ENCODE measurements at regions not wholly inside any gene's neighbourhood (a gene's known extent, or its start where the extent isn't known, plus 50 kb on each side); places are given as distances from the start of the nearest gene placed in this dataset.

GRCh38 chr11:37995886-37996285, 1397.8 kb upstream of the RAG2 start:
- TF ChIP-seq CTCF (IDR thresholded peaks at IDR 0.05), result no peak
- 65 to 73% (median 66%) methylated on average over 2 of the region's 2 CpGs for WGBS, 3 donors
- H3K36me3 ChIP-seq (ENCODE audit: insufficient read depth in 1 of 2, low read depth in 1 of 2), result no peaks in the 10 kb centered on the region
- H3K27me3 ChIP-seq (ENCODE audit: insufficient read depth in 3 of 3, low read length in 2 of 3), result no peaks in the 10 kb centered on the region
- DNase-seq, result no peak
- ATAC-seq, result no peak
- no peak overlapping the region for H3K27ac ChIP-seq
- no peaks in the 10 kb centered on the region for H3K9me3 ChIP-seq
- no peak overlapping the region for H3K4me3 ChIP-seq
- no peaks in the 10 kb centered on the region for H3K4me1 ChIP-seq
- intact Hi-C loops (cut with DNase I), result no loop called here

- Histone ChIP-seq H3K27ac (no peak overlapping the region), H3K36me3 (ENCODE audit: insufficient read depth in 1 of 2, low read depth in 1 of 2) (no peaks in the 10 kb centered on the region), H3K4me1 (no peaks in the 10 kb centered on the region), H3K9me3 (no peaks in the 10 kb centered on the region), H3K4me3 (no peak overlapping the region), H3K27me3 (ENCODE audit: insufficient read depth in 3 of 3, low read length in 2 of 3) (no peaks in the 10 kb centered on the region)
- TF ChIP-seq CTCF (IDR thresholded peaks at IDR 0.05), result no peak
- intact Hi-C loops (cut with DNase I), result no loop called here
- ATAC-seq (no peak), DNase-seq (no peak)
- 10 to 30% (median 16%) methylated on average over 3 of the region's 3 CpGs for WGBS, 3 donors
Measured at GRCh38 chr11:37988031-37988430, 1390.0 kb upstream of the RAG2 start.

GRCh38 chr11:37984991-37985390, 1387.0 kb upstream of the RAG2 start:
- H3K27me3 ChIP-seq (ENCODE audit: insufficient read depth in 3 of 3, low read length in 2 of 3), result no peaks in the 10 kb centered on the region
- no peak overlapping the region for H3K27ac ChIP-seq
- no peak overlapping the region for H3K4me3 ChIP-seq
- no peaks in the 10 kb centered on the region for H3K9me3 ChIP-seq
- no peak for ATAC-seq
- DNase-seq, result no peak
- no peaks in the 10 kb centered on the region for H3K36me3 ChIP-seq (ENCODE audit: insufficient read depth in 1 of 2, low read depth in 1 of 2)
- 56 to 73% (median 66%) methylated on average over 1 of the region's 1 CpG for WGBS, 3 donors
- intact Hi-C loops (cut with DNase I), result no loop called here
- no peak for TF ChIP-seq CTCF (IDR thresholded peaks at IDR 0.05)
- H3K4me1 ChIP-seq, result no peaks in the 10 kb centered on the region

GRCh38 chr11:37978647-37979046, 1380.6 kb upstream of the RAG2 start:
- H3K27me3 ChIP-seq (ENCODE audit: insufficient read depth in 3 of 3, low read length in 2 of 3), result no peaks in the 10 kb centered on the region
- no peaks in the 10 kb centered on the region for H3K36me3 ChIP-seq (ENCODE audit: insufficient read depth in 1 of 2, low read depth in 1 of 2)
- ATAC-seq, result no peak
- intact Hi-C loops (cut with DNase I), result no loop called here
- no peaks in the 10 kb centered on the region for H3K9me3 ChIP-seq
- WGBS, 3 donors, result 19 to 31% (median 23%) methylated on average over 1 of the region's 1 CpG
- TF ChIP-seq CTCF (IDR thresholded peaks at IDR 0.05), result no peak
- no peak overlapping the region for H3K4me3 ChIP-seq
- H3K27ac ChIP-seq, result no peak overlapping the region
- no peaks in the 10 kb centered on the region for H3K4me1 ChIP-seq
- no peak for DNase-seq

- Histone ChIP-seq H3K4me1 (no peaks in the 10 kb centered on the region), H3K27ac (no peak overlapping the region), H3K9me3 (no peaks in the 10 kb centered on the region), H3K4me3 (no peak overlapping the region), H3K36me3 (ENCODE audit: insufficient read depth in 1 of 2, low read depth in 1 of 2) (no peaks in the 10 kb centered on the region), H3K27me3 (ENCODE audit: insufficient read depth in 3 of 3, low read length in 2 of 3) (no peaks in the 10 kb centered on the region)
- intact Hi-C loops (cut with DNase I), result no loop called here
- no peak for TF ChIP-seq CTCF (IDR thresholded peaks at IDR 0.05)
- DNase-seq (no peak), ATAC-seq (no peak)
- 74 to 87% (median 83%) methylated on average over 2 of the region's 2 CpGs for WGBS, 3 donors
Measured at GRCh38 chr11:37973941-37974340, 1375.9 kb upstream of the RAG2 start.

All from psoas muscle (tissue), 7 donors.